IMR-90 (cell line): ENCODE measurements at regions not wholly inside any gene's neighbourhood (a gene's known extent, or its start where the extent isn't known, plus 50 kb on each side); places are given as distances from the start of the nearest gene placed in this dataset.

ENCODE experiments used
- ATAC-seq: fragments of 200-7000 bp; cut with Tn5 transposase; 2 replicates; pipeline ENCODE4 v1.9.1; 2020; ENCODE audit warnings: low read depth, mild to moderate bottlenecking, moderate library complexity
- BruUV-seq: library from RNA; stranded (reverse); fragments of 400-500 nt; replicated peaks from 2 replicates; lab custom pipeline; 2021; lab: Mats Ljungman, UMichigan
- CTCF ChIA-PET: fragments of 300-600 bp; formaldehyde crosslinking; extraction: SDS; loops from one replicate; lab custom pipeline; 2021; ENCODE audit warnings: antibody characterized with exemption; lab: Yijun Ruan, JAX
- POLR2A ChIA-PET: fragments of 300-600 bp; sonication (Branson Sonifier 250); formaldehyde crosslinking; loops from one replicate; lab custom pipeline; 2022; ENCODE audit warnings: antibody characterized with exemption; ENCODE audit not compliant: unreplicated experiment; lab: Charles Lee
- DNase-seq: peaks from one replicate; pipeline ENCODE4 v3.0.0; 2013
- H2AFZ ChIP-seq: replicated peaks from 2 replicates; pipeline ENCODE3; 2013; ENCODE audit warnings: low read length, mild to moderate bottlenecking; ENCODE audit not compliant: poor library complexity
- H2AK5ac ChIP-seq: 2 replicates; pipeline ENCODE4 v1.6.1; 2013; ENCODE audit warnings: low read depth, low read length, inconsistent platforms
- H2AK9ac ChIP-seq: replicated peaks from 2 replicates; pipeline ENCODE3; 2013; ENCODE audit warnings: mild to moderate bottlenecking, low read depth, low read length, moderate library complexity; ENCODE audit not compliant: poor library complexity
- H2BK120ac ChIP-seq: 2 replicates; pipeline ENCODE4 v1.6.1; 2013; ENCODE audit warnings: low read depth, low read length, inconsistent platforms
- H2BK15ac ChIP-seq: 3 replicates; pipeline ENCODE4 v1.6.1; 2013; ENCODE audit warnings: low read depth, low read length, inconsistent platforms
- H2BK20ac ChIP-seq: 2 replicates; pipeline ENCODE4 v1.6.1; 2013; ENCODE audit warnings: low read depth, mild to moderate bottlenecking, inconsistent platforms, low read length, moderate library complexity
- H2BK5ac ChIP-seq: 2 replicates; pipeline ENCODE4 v1.6.1; 2013; ENCODE audit warnings: mild to moderate bottlenecking, low read depth, low read length, inconsistent platforms; ENCODE audit not compliant: poor library complexity, severe bottlenecking
- H3K14ac ChIP-seq: replicated peaks from 2 replicates; pipeline ENCODE4 v1.6.1; 2013; ENCODE audit warnings: low read depth, low read length, inconsistent platforms
- H3K18ac ChIP-seq: 2 replicates; pipeline ENCODE4 v1.6.1; 2013; ENCODE audit warnings: low read depth, low read length, control low read depth
- H3K23ac ChIP-seq: 2 replicates; pipeline ENCODE4 v1.6.1; 2013; ENCODE audit warnings: low read depth, low read length, inconsistent platforms
- H3K27ac ChIP-seq: 2 replicates; pipeline ENCODE4 v1.5.1; 2013; ENCODE audit warnings: mild to moderate bottlenecking, control low read depth, low read length; ENCODE audit not compliant: insufficient read depth
- H3K27me3 ChIP-seq: 2 replicates; pipeline ENCODE4 v1.6.1; 2013; ENCODE audit warnings: low read length; ENCODE audit not compliant: control insufficient read depth, insufficient read depth
- H3K36me3 ChIP-seq: 2 replicates; pipeline ENCODE4 v1.6.1; 2013; ENCODE audit warnings: low read length, mixed read lengths; ENCODE audit not compliant: control insufficient read depth, insufficient read depth
- H3K4ac ChIP-seq: 2 replicates; pipeline ENCODE4 v1.6.1; 2013; ENCODE audit warnings: low read depth, low read length, inconsistent platforms
- H3K4me1 ChIP-seq: 2 replicates; pipeline ENCODE4 v1.6.1; 2013; ENCODE audit warnings: low read length, mixed read lengths; ENCODE audit not compliant: control insufficient read depth, insufficient read depth
- H3K4me2 ChIP-seq: 2 replicates; pipeline ENCODE4 v1.6.1; 2013; ENCODE audit warnings: low read depth, mild to moderate bottlenecking, control low read depth, low read length, moderate library complexity
- H3K4me3 ChIP-seq: 2 replicates; pipeline ENCODE4 v1.5.1; 2013; ENCODE audit warnings: low read depth, mild to moderate bottlenecking, control low read depth, low read length, moderate library complexity; ENCODE audit not compliant: insufficient read depth
- H3K56ac ChIP-seq: 2 replicates; pipeline ENCODE4 v1.6.1; 2013; ENCODE audit warnings: low read length, inconsistent platforms; ENCODE audit not compliant: insufficient read depth; ENCODE audit errors: extremely low read depth
- H3K79me1 ChIP-seq, 2 experiments: 2 replicates each; pipeline ENCODE4 v1.6.1; 2013; ENCODE audit warnings: low read length in 2 of 2, inconsistent platforms in 1 of 2, low read depth in 1 of 2
- H3K9ac ChIP-seq: 2 replicates; pipeline ENCODE4 v1.6.1; 2013; ENCODE audit warnings: low read depth, low read length, control low read depth
- H3K9me1 ChIP-seq: 2 replicates; pipeline ENCODE4 v1.6.1; 2013; ENCODE audit warnings: low read length, inconsistent platforms; ENCODE audit not compliant: insufficient read depth
- H3K9me3 ChIP-seq: 2 replicates; pipeline ENCODE4 v1.6.1; 2013; ENCODE audit warnings: low read length; ENCODE audit not compliant: control insufficient read depth, insufficient read depth
- H4K20me1 ChIP-seq: 2 replicates; pipeline ENCODE4 v1.6.1; 2013; ENCODE audit warnings: low read length, inconsistent platforms; ENCODE audit not compliant: insufficient read depth
- H4K5ac ChIP-seq: 2 replicates; pipeline ENCODE4 v1.6.1; 2013; ENCODE audit warnings: mild to moderate bottlenecking, low read depth, low read length, control low read depth
- H4K8ac ChIP-seq, 2 experiments: 2 replicates each; pipeline ENCODE4 v1.6.1; 2013; ENCODE audit warnings: low read depth in 2 of 2, low read length in 2 of 2, control low read depth in 1 of 2, inconsistent platforms in 1 of 2
- H4K91ac ChIP-seq: 2 replicates; pipeline ENCODE4 v1.6.1; 2013; ENCODE audit warnings: low read depth, low read length, inconsistent platforms; ENCODE audit not compliant: insufficient read depth
- SMC3 ChIP-seq: fragments of 150-350 bp; IDR thresholded peaks from 2 replicates; pipeline ENCODE4 v1.6.1; 2016; ENCODE audit warnings: low read depth, mild to moderate bottlenecking, antibody characterized with exemption, low read length, moderate library complexity
- WGBS, 2 experiments: methylation state at CpG; one replicate each; pipeline versions ENCODE4 v1.1.5 to v1.1.7; 2013; ENCODE audit warnings: missing lambda C conversion rate in 2 of 2; ENCODE audit not compliant: insufficient read length in 1 of 2; ENCODE audit errors: extremely low coverage in 2 of 2; 5-methylcytosine and 5-hydroxymethylcytosine counted together
- dilution Hi-C: fragments of 300-500 bp; cut with HindIII; formaldehyde crosslinking; loops from one replicate; pipeline ENCODE4 v1.14.3; 2018; ENCODE audit warnings: low sequenced_read_pairs; ENCODE audit not compliant: unreplicated experiment
- in situ Hi-C: fragments of 300-500 bp; cut with MboI; formaldehyde crosslinking; loops from 3 replicates; pipeline ENCODE4 v1.14.3; 2019; ENCODE audit warnings: low sequenced_read_pairs, inconsistent platforms, mixed read lengths
- intact Hi-C: fragments of 100-400 bp; cut with micrococcal nuclease; formaldehyde crosslinking; loops from 2 replicates; pipeline ENCODE4 v1.10.0; 2022
- TF ChIP-seq, protein P1 (sequence below): fragments of 150-350 bp; IDR thresholded peaks from 2 replicates; pipeline ENCODE4 v1.6.1; 2017; ENCODE audit warnings: mild to moderate bottlenecking, antibody characterized with exemption, low read length, low read depth

- Histone ChIP-seq H3K4me2 (no peak overlapping the region), H3K56ac (no peak overlapping the region), H4K91ac (no peak overlapping the region), H3K9me3 (no peaks in the 10 kb centered on the region), H3K9me1 (no peaks in the 10 kb centered on the region), H2BK20ac (no peak overlapping the region), H2BK5ac (no peak overlapping the region), H3K27me3 (no peaks in the 10 kb centered on the region), H2AFZ (no peak overlapping the region), H3K18ac (no peak overlapping the region), H3K4me3 (no peak overlapping the region), H3K23ac (no peak overlapping the region), H3K4me1 (peaks cover 2% of the 10 kb centered on the region), H3K79me1 (no peaks in the 10 kb centered on the region), H2AK9ac (no peak overlapping the region), H4K8ac (no peak overlapping the region), H2AK5ac (no peak overlapping the region), H3K27ac (no peak overlapping the region), H4K5ac (no peak overlapping the region), H3K9ac (no peak overlapping the region), H3K36me3 (no peaks in the 10 kb centered on the region), H4K20me1 (no peaks in the 10 kb centered on the region), H3K4ac (no peak overlapping the region), H2BK15ac (no peak overlapping the region), H2BK120ac (no peak overlapping the region), H3K14ac (no peak overlapping the region)
- DNase-seq: no peak
- no peak for ATAC-seq
- CTCF ChIA-PET: no interaction called here
- no TSS peak for BruUV-seq
- intact Hi-C loops: no loop called here
- no peak for TF ChIP-seq SMC3
- TF ChIP-seq, protein P1, sequence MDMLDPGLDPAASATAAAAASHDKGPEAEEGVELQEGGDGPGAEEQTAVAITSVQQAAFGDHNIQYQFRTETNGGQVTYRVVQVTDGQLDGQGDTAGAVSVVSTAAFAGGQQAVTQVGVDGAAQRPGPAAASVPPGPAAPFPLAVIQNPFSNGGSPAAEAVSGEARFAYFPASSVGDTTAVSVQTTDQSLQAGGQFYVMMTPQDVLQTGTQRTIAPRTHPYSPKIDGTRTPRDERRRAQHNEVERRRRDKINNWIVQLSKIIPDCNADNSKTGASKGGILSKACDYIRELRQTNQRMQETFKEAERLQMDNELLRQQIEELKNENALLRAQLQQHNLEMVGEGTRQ: no peak
- in situ Hi-C loops: no loop called here
- WGBS, 2 experiments: 70% methylated on average over 2 of the region's 3 CpGs; no CpG with 5 or more reads in 1 of the 2 experiments
- dilution Hi-C loops: no loop called here
- POLR2A ChIA-PET: no interaction called here
These were observed 213.2 kb downstream of the TGFB2 start for GRCh38 chr1:218558271-218558810.
